GM23338 (cell line): ENCODE measurements at regions not wholly inside any gene's neighbourhood (a gene's known extent, or its start where the extent isn't known, plus 50 kb on each side); places are given as distances from the start of the nearest gene placed in this dataset.
A peak's percentile ranks its signal among the peaks of the same experiment; 100 is the strongest.
"Not testable (repeated sequence)": the region's sequence is repeated elsewhere in the genome, so short reads cannot be mapped to it uniquely, and the experiment has no call there.

Source experiments
- ATAC-seq: fragments of 200-7000 bp; cut with Tn5 transposase; 3 replicates; pipeline ENCODE4 v1.9.1; 2020
- DNase-seq: peaks from one replicate; pipeline ENCODE4 v3.0.0-alpha.2; 2015; ENCODE audit warnings: low spot score
- H2AFZ ChIP-seq: fragments of 200-600 bp; sonication (generic); 2 replicates; pipeline ENCODE4 v1.8.0; 2016; ENCODE audit warnings: antibody characterized with exemption, mild to moderate bottlenecking, moderate library complexity
- H3F3A ChIP-seq: fragments of 200-600 bp; sonication (generic); replicated peaks from 2 replicates; pipeline ENCODE4 v1.8.0; 2017; ENCODE audit warnings: antibody characterized with exemption, mixed run types, low read depth
- H3K27ac ChIP-seq: fragments of 200-600 bp; sonication (generic); 2 replicates; pipeline ENCODE4 v1.6.1; 2016; ENCODE audit warnings: low read depth
- H3K27me3 ChIP-seq: fragments of 200-600 bp; sonication (generic); 2 replicates; pipeline ENCODE4 v1.8.0; 2016; ENCODE audit warnings: mild to moderate bottlenecking, mixed run types, moderate library complexity; ENCODE audit not compliant: insufficient read depth
- H3K36me3 ChIP-seq: fragments of 200-600 bp; sonication (generic); 2 replicates; pipeline ENCODE4 v1.8.0; 2016; ENCODE audit warnings: mild to moderate bottlenecking; ENCODE audit not compliant: insufficient read depth
- H3K4me1 ChIP-seq: fragments of 200-600 bp; sonication (generic); 2 replicates; pipeline ENCODE4 v1.8.0; 2016; ENCODE audit warnings: mild to moderate bottlenecking, moderate library complexity; ENCODE audit not compliant: insufficient read depth
- H3K4me2 ChIP-seq: fragments of 200-600 bp; sonication (generic); 2 replicates; pipeline ENCODE4 v1.7.1; 2017; ENCODE audit warnings: mixed run types
- H3K4me3 ChIP-seq: fragments of 200-600 bp; sonication (generic); 2 replicates; pipeline ENCODE4 v1.6.1; 2016; ENCODE audit warnings: mixed run types
- H3K79me2 ChIP-seq: fragments of 200-600 bp; sonication (generic); replicated peaks from 2 replicates; pipeline ENCODE4 v1.8.0; 2017; ENCODE audit warnings: mild to moderate bottlenecking; ENCODE audit not compliant: insufficient read depth
- H3K9me2 ChIP-seq: fragments of 200-600 bp; sonication (generic); 2 replicates; pipeline ENCODE4 v1.8.0; 2017; ENCODE audit not compliant: insufficient read depth
- H4K20me1 ChIP-seq: fragments of 200-600 bp; sonication (generic); replicated peaks from 2 replicates; pipeline ENCODE4 v1.8.0; 2017; ENCODE audit warnings: mild to moderate bottlenecking; ENCODE audit not compliant: insufficient read depth
- H3K27ac Mint-ChIP-seq: 2 replicates; pipeline ENCODE4 v1.8.0; 2020; ENCODE audit warnings: inconsistent platforms, mild to moderate bottlenecking, moderate library complexity, mixed read lengths
- H3K27me3 Mint-ChIP-seq: 3 replicates; pipeline ENCODE4 v1.8.0; 2022; ENCODE audit warnings: low read depth, mild to moderate bottlenecking, moderate library complexity, mixed read lengths, inconsistent platforms; ENCODE audit not compliant: insufficient read depth, poor library complexity
- H3K36me3 Mint-ChIP-seq: 3 replicates; pipeline ENCODE4 v1.8.0; 2021; ENCODE audit warnings: low read depth, mild to moderate bottlenecking, inconsistent platforms, moderate library complexity, mixed read lengths
- H3K4me1 Mint-ChIP-seq: 3 replicates; pipeline ENCODE4 v1.8.0; 2020; ENCODE audit warnings: mild to moderate bottlenecking, inconsistent platforms, mixed read lengths
- H3K4me3 Mint-ChIP-seq: 3 replicates; pipeline ENCODE4 v1.8.0; 2021; ENCODE audit warnings: moderate library complexity, mild to moderate bottlenecking, inconsistent platforms, mixed read lengths
- H3K9me3 Mint-ChIP-seq: 3 replicates; pipeline ENCODE4 v1.8.0; 2020; ENCODE audit warnings: moderate library complexity, mild to moderate bottlenecking, inconsistent platforms, mixed read lengths
- TF ChIP-seq, protein P1 (sequence below), 2 experiments: fragments of 200-600 bp in 1 of 2; sonication (generic) in 1 of 2; conservative IDR thresholded peaks; 2 replicates each; pipeline versions ENCODE4 v1.5.1 to v1.6.1; 2016 to 2017; ENCODE audit warnings: antibody characterized with exemption in 2 of 2, low read depth in 2 of 2, mild to moderate bottlenecking in 2 of 2, moderate library complexity in 1 of 2

GRCh38 chr7:150060259-150061221 is 186.8 kb downstream of the ATP6V0E2 start:
- not testable (repeated sequence) for H3K4me1 ChIP-seq, H3K27me3 ChIP-seq, H2AFZ ChIP-seq, DNase-seq, H3K36me3 ChIP-seq, H3K27ac Mint-ChIP-seq, H4K20me1 ChIP-seq, H3K79me2 ChIP-seq, H3K4me3 Mint-ChIP-seq, H3F3A ChIP-seq, H3K36me3 Mint-ChIP-seq, H3K4me1 Mint-ChIP-seq, H3K27me3 Mint-ChIP-seq, H3K27ac ChIP-seq, H3K9me3 Mint-ChIP-seq, H3K4me2 ChIP-seq, H3K4me3 ChIP-seq, H3K9me2 ChIP-seq
- TF ChIP-seq, protein P1, sequence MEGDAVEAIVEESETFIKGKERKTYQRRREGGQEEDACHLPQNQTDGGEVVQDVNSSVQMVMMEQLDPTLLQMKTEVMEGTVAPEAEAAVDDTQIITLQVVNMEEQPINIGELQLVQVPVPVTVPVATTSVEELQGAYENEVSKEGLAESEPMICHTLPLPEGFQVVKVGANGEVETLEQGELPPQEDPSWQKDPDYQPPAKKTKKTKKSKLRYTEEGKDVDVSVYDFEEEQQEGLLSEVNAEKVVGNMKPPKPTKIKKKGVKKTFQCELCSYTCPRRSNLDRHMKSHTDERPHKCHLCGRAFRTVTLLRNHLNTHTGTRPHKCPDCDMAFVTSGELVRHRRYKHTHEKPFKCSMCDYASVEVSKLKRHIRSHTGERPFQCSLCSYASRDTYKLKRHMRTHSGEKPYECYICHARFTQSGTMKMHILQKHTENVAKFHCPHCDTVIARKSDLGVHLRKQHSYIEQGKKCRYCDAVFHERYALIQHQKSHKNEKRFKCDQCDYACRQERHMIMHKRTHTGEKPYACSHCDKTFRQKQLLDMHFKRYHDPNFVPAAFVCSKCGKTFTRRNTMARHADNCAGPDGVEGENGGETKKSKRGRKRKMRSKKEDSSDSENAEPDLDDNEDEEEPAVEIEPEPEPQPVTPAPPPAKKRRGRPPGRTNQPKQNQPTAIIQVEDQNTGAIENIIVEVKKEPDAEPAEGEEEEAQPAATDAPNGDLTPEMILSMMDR (conservative IDR thresholded peaks at IDR 0.05; ENCODE audit: low read depth in 2 of 2) = peak in 1 of 2 experiments; percentile 57; a peak in 2 of 4 replicates
- peak; percentile 100 for ATAC-seq

- not testable (repeated sequence) for H3K27ac ChIP-seq, H3K9me2 ChIP-seq, H3K27ac Mint-ChIP-seq, H3K27me3 Mint-ChIP-seq, H3K4me1 ChIP-seq, H3K27me3 ChIP-seq, H3K36me3 Mint-ChIP-seq, H3K9me3 Mint-ChIP-seq, H3K4me3 Mint-ChIP-seq, H3K4me2 ChIP-seq, H3K4me3 ChIP-seq, H3K4me1 Mint-ChIP-seq, H4K20me1 ChIP-seq, H2AFZ ChIP-seq, DNase-seq, H3F3A ChIP-seq, H3K79me2 ChIP-seq, H3K36me3 ChIP-seq, ATAC-seq
These were observed 189.4 kb downstream of the ATP6V0E2 start for GRCh38 chr7:150063195-150063594.

DNA sequence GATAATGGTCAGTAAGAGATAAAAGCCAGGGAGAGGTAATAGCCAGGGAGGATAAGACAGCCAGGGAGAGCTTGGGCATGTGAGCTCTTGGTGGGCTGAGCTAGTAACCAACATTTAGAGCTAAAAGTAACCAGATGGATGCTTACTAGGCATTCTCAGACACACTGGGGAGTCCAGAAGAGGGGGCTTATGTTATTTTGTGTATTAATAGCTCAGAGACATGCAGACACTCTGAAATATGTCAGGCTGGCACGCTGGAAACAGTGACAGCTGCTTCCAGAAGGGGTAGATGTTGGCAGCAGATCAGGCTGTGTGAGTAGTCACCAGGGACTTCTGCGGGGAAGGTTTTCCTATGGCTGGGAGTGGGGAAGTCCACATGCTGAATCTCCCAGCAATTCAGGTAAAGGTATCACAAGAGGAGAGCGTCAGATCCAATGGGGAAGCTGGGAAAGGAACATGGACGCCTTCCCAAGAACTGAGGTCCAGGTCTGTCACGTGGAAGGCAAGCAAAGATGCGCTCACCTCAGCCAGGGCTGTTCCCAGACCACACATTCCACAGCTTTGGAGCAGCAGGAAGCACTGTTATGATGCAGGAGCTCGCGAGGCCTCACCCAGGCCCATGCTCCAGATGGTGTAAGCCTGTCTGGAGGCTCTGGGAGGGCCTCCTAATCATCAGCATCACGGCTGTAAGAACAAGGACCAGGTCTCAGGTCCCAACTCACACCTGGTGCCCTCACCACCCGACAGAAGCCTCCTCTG is 196.0 kb downstream of the ATP6V0E2 start:
- not testable (repeated sequence) for H3K9me2 ChIP-seq, H3K79me2 ChIP-seq, H4K20me1 ChIP-seq, H3K27ac ChIP-seq, H3K9me3 Mint-ChIP-seq, H3F3A ChIP-seq, H2AFZ ChIP-seq, H3K36me3 Mint-ChIP-seq, H3K27me3 Mint-ChIP-seq, H3K27ac Mint-ChIP-seq, DNase-seq, H3K4me2 ChIP-seq, H3K4me3 ChIP-seq, H3K36me3 ChIP-seq, H3K4me3 Mint-ChIP-seq, H3K4me1 Mint-ChIP-seq, H3K4me1 ChIP-seq, H3K27me3 ChIP-seq
- ATAC-seq = peak; percentile 50; the same call in 1 of the 3 replicates

DNA sequence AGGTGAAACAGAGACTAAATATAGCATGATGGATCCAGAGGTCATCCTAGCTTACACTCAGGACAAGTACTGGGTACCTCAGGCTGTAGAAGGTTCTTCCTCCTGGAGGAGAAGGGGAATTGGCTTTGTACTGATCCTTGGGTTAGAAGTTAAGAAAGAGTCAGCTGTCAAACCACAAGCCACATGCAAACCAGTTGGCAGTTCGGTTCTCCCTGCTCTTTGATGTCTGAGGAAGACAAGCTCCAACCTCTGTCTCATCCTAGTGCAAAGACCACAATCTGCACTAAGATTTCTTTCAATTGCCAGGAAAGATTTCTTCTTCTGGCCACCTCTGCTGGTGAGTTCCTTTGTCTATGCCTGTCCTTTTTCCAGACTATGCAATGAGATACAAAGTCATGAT is 203.8 kb downstream of the ATP6V0E2 start:
- H3K27ac Mint-ChIP-seq, ATAC-seq, H3K27me3 ChIP-seq, H3K27ac ChIP-seq, DNase-seq, H3K36me3 Mint-ChIP-seq, H2AFZ ChIP-seq, H3F3A ChIP-seq, H3K9me3 Mint-ChIP-seq, H3K4me2 ChIP-seq, H3K79me2 ChIP-seq, H4K20me1 ChIP-seq, H3K9me2 ChIP-seq, H3K4me3 Mint-ChIP-seq, H3K36me3 ChIP-seq, H3K4me1 Mint-ChIP-seq, H3K4me1 ChIP-seq, H3K27me3 Mint-ChIP-seq, H3K4me3 ChIP-seq: not testable (repeated sequence)

DNA sequence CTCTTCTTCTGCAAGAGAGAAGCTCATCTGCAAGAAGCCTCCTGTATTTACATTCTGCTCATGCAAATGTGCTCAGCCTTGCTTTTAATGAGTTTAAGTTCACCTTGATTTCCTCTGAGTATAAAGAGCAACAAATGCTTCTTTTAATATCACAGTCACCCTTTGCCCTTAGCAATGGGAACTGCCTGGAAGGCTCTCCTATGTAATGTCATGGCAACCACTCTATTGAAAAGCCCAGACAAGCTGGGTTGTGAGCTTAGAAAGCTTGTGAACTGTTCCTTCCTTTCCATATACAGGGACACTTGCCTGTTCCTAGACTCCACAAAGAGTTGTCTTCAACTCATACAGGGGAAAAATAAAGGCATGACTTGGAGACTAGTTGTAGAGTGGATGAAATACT is 208.1 kb downstream of the ATP6V0E2 start:
- H3K36me3 Mint-ChIP-seq, H3K27me3 ChIP-seq, H3K4me3 ChIP-seq, H3K9me2 ChIP-seq, H3K9me3 Mint-ChIP-seq, H3K4me1 ChIP-seq, H3K4me2 ChIP-seq, H3K4me1 Mint-ChIP-seq, DNase-seq, H3K27ac ChIP-seq, H3K27ac Mint-ChIP-seq, H4K20me1 ChIP-seq, H3K79me2 ChIP-seq, ATAC-seq, H3K4me3 Mint-ChIP-seq, H2AFZ ChIP-seq, H3K27me3 Mint-ChIP-seq, H3K36me3 ChIP-seq, H3F3A ChIP-seq: not testable (repeated sequence)

DNA sequence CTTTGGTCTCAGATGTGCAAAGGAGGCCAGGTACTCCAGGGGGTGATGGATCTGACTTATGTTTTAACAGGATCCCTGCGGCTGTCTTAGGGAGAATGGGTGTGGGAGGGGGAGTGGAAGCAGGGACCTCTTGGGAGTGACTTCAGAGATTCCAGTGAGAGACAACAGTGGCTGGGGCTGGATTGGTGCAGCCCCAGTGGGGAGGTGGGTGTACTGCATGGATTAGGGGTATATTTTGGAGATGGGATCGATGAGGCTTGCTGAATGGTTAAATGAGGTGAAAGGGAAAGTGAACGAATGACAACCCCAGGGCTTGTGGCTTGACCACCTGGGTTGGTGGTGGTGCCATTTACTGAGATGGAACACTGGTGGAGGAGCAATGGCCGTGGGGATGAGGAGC is 211.0 kb downstream of the ATP6V0E2 start:
- DNase-seq = peak; percentile 16
- H3K4me1 Mint-ChIP-seq, H3K4me1 ChIP-seq, H4K20me1 ChIP-seq, H3K27ac Mint-ChIP-seq, H3K4me2 ChIP-seq, H3K36me3 ChIP-seq, H3K27me3 Mint-ChIP-seq, H3K27ac ChIP-seq, H3K27me3 ChIP-seq, H3K9me2 ChIP-seq, H2AFZ ChIP-seq, H3K79me2 ChIP-seq, H3K4me3 Mint-ChIP-seq, H3K36me3 Mint-ChIP-seq, H3F3A ChIP-seq, H3K9me3 Mint-ChIP-seq, H3K4me3 ChIP-seq: not testable (repeated sequence)
- peak; percentile 91 for ATAC-seq
